ENCODE measurements at regions not wholly inside any gene's neighbourhood (a gene's known extent, or its start where the extent isn't known, plus 50 kb on each side); places are given as distances from the start of the nearest gene placed in this dataset.
A peak's percentile ranks its signal among the peaks of the same experiment; 100 is the strongest.

- no peak for DNase-seq (ENCODE audit: low spot score)
Measured at GRCh38 chr10:130463104-130463875, 327.1 kb downstream of the GLRX3 start.

DNA sequence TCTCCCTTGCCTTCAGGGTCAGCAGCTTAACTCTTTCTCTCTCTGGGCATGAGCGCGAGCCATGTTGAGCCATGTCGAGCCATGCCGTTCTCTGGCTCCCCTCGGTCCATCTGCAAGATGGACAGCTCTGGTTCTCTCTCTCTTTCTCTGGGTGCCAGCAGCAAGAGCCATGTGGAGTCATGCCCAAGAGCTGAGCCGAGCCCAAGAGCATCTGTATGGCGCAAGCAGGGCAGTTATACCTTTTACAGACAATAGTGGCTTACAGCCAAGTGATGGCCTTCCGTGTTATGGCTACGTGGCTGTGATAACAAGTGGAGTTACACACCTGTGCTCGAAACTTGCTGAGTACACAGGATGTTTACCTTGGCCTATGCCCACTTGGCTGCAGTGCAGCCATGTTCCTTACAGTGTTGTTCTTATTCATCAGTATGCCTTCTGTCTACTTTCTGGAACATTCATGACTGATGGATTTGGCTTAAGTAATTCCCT lies 327.7 kb downstream of the GLRX3 start:
- DNase-seq (ENCODE audit: low spot score), result no peak

GRCh38 chr10:130464426-130464825 lies 328.2 kb downstream of the GLRX3 start:
- DNase-seq (ENCODE audit: low spot score), result no peak

- no peak for DNase-seq (ENCODE audit: low spot score)
Measured at GRCh38 chr10:130466271-130466997, 330.2 kb downstream of the GLRX3 start.

GRCh38 chr10:130470286-130470685 lies 334.1 kb downstream of the GLRX3 start:
- DNase-seq (ENCODE audit: low spot score), result peak; percentile 77

DNA sequence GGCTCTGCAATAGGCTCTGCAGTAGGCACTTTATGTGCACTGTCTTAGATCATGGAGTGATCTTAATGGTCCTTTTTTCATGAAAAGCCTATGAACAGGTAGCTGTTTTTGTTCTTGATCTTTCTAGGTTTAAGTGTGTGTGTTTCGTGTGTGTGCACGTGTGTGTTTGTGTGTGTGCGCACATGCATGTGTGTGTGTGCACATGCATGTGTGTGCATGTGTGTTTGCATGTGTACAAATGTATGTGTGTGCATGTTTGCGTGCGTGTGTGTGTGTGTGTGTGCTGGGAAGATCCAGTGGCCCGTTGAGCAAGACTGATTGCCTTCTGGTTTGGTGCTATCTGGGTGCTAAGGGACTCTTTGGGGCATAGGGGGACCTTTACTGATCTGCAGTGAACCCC lies 334.8 kb downstream of the GLRX3 start:
- DNase-seq (ENCODE audit: low spot score), result no peak

GRCh38 chr10:130471486-130471885 lies 335.3 kb downstream of the GLRX3 start:
- no peak for DNase-seq (ENCODE audit: low spot score)

- peak; percentile 58 for DNase-seq (ENCODE audit: low spot score)
Measured at GRCh38 chr10:130472236-130472635, 336.0 kb downstream of the GLRX3 start.

DNA sequence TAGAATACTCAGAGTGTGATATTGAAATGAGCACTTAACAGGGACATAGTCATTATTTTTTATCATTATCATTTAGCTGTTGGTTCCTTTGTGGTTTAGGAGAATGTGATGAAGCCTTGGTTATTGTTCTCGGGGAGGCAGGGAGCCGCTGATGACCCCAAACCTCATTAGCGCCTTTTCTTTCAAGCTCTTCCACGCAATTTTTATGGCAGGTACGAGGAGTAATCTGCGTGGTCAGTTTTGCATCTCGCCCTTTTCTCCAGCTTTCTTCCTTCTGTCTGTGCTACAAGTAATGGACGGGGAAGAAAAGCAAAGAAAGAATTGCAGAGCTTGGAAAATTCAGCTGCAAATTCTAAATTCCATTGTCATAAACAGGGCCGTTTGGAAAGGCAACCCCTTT lies 338.4 kb downstream of the GLRX3 start:
- DNase-seq (ENCODE audit: low spot score), result no peak

DNA sequence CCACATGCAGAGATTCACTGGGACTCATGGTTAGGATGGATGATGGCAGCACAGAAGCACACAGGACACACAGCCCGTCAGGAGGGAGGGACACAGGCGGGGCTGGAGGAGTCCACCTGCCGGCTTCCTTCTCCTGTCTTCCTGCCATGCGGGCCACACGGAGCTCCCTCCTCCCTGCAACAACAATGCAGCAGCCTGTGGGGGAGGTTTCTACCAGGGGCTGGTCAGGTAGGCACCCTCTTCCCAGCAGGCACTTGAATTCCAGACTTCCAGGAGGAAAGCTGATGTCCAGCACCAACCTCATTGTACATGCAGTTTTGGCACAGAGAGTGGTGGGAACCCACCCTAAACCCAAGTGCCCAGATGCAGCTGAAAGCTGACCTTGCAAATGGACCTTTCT lies 341.2 kb downstream of the GLRX3 start:
- no peak for DNase-seq (ENCODE audit: low spot score)

DNA sequence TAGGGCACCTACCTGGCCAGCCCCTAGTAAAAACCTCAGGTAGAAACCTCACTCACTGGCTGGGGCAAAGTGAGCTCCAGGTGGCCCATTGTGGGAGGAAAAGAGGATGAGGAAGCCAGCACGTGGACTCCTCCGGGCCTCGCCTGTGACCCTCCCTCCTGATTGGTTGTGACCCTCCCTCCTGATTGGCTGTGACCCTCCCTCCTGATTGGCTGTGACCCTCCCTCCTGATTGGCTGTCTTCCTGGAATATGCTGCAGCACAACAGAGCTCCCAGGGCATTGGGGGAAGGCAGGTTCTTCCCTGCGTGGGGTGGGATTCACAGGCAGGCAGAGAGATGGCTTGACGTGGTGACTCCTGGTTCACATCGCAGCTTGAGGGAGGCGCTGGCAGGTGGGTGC lies 343.0 kb downstream of the GLRX3 start:
- DNase-seq (ENCODE audit: low spot score), result no peak

DNA sequence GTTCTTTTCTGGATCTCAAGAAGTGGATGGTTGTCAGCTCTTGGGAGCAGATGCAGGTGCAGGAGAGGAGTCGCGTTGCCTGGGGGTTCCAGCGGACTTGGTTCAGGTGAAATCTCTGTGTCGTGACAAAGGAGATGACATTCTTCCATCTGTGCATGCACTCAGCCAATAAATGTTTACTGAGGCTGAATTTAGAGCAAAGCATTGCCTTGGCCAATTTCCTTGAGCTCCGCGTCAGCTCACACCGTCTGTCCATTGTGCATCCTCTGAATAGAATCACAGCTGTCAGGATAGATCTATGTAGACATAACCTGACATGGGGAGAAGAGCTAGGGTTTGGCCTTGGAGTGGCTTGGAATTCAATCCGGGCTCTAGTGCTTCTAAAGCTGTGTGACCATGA lies 343.7 kb downstream of the GLRX3 start:
- DNase-seq (ENCODE audit: low spot score), result peak; percentile 69

GRCh38 chr10:130480491-130480890 lies 344.3 kb downstream of the GLRX3 start:
- DNase-seq (ENCODE audit: low spot score), result no peak

DNA sequence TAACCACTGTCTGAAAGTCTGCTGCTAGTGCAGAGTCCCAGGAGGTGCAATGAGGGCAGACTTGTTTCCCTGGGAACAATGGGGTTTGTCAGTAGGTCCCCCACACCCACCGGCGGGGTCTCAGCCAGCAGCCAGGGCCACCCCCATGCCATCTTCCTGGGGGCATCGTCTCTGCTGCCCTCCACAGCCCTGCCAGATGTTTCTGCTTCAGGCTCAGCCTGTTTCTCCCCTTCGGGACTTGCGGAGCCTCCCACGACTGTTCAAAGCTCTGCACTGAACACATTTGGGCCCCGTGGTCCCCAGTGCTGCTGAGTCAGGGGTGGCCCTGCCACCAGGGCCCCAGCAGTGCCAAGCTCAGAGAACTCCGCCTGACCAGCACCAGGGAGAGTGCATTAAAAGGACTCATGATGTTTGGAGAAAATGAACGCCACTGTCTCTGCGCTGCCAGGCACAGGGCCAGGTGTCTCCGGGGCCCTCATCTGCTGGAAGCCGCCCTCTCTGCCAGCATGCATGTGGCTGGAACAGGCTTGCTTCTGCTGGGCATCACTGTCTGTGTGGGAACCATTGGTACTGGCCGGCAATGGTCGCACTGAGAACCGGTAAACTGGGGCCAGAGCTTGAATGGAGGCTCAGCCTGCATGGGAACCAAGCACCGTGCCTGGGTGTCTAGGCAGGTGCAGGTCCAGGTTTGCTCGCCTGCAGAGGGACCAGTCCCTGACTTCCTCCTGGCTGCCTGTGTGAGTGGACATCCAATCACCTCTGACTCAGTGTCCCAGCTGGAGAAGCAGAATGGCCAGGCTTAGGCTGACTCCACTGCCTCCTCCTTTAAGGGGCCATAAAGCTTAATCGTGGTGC lies 345.1 kb downstream of the GLRX3 start:
- DNase-seq (ENCODE audit: low spot score), result no peak

- DNase-seq (ENCODE audit: low spot score), result no peak
Measured at GRCh38 chr10:130481936-130482335, 345.7 kb downstream of the GLRX3 start.

DNA sequence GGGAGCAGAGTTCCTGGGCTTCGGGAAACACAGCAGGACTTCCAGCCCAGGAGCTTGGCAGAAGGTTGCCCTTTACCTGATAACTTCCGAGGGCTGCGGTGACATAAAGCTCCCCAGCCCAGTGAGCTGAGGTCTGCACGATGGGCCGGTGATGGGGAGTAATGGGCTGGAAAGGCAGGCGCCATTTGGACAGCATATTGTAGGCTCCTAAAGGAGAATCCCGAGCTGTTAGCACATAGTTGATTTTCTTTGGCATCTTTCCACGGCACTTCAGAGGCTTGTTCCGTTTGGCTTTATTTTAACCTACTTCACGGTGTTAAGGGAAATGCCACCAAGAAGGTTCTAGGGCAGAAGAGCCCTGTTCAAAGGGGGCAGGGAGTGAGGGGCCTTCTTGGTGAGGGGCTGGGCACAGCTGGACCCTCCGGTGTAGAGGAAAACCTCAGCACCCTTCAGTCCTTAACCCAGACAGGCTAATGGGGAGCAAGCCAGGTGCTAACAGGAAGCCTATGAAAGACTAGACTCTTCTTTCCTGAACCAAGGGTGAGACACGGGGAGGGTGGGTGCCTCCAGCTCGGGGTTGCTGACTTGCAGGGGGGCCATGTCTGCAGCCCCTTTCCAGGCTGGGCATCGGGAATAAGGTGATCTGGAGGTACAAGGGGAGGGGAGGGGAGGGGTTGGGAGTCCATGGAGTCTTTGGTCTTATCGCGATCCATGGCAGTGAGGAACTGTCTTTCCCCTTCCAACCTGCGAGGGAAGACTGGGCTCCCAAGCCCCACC lies 347.7 kb downstream of the GLRX3 start:
- peak; percentile 12 for DNase-seq (ENCODE audit: low spot score)

DNA sequence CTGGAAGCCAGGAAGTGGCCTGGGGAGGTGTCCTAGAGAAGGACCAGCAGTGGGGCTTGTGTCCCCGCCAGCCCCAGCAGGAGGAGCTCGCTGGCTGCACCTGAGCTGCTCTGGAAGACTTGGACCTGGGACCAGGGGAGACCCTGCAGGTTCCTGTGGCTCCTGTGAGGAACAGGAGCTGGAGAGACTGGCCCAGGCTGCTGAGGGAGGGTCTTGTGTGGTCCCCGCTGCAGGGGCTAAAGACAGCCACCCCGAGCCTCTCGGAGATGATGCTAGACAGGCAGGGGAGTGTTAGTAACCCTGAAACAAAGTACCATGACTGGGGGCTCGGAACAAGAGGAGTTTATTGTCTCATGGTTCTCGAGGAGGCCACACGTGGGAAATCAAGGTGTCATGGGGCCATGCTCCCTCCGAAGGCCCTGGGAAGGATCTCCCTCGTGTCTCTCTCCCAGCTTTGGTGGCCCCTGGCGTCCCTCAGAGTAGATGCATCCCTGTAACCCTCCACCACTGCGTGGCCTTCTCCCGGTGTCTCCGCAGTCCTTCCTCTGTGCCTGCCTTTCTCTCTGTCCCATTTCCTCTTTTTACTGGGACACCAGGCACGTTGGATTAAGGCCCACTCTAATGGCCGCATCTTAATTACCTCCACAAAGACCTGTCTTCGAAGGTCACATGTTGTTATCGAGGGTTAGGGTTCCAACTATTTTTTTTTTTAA lies 348.4 kb downstream of the GLRX3 start:
- DNase-seq (ENCODE audit: low spot score), result no peak

DNA sequence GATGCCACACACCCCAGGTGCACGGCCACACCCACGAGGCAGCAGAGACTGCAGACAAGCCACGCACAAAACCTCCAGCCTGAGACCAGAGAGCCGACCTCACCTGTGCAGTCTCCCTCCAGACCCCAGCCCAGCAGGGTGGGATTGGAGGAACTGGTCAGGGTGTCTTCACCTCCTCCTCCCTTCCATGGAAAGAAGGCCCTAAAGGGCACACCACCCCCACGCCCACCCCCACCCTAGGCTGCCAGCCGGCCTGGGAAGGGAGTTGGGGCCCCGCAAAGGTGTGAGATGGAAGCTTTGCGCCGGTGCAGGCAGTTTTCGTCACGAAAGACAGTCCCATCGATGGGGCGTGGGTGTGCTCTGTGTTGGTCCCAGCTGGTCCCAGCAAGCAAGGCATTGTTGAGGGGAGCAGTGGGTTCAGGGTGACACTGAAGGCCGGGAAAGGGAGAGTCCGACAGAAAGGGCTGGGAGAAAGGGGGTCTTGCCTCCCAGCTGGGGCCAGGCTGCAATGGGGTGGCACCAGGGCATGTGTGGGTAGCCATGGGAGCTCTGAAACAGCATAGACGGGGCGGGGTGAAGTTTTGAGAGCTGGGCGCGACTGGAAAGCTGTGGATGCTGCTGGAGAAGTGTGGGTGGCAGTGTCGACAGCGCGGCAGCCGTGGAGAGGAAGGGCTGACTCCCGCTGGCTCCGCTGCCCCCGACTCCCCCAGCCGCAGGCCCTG lies 349.2 kb downstream of the GLRX3 start:
- no peak for DNase-seq (ENCODE audit: low spot score)

- no peak for DNase-seq (ENCODE audit: low spot score)
Measured at GRCh38 chr10:130485958-130486895, 350.0 kb downstream of the GLRX3 start.

Data from cerebellar cortex (tissue), 1 donor.